Calu3 (cell line): ENCODE measurements at regions not wholly inside any gene's neighbourhood (a gene's known extent, or its start where the extent isn't known, plus 50 kb on each side); places are given as distances from the start of the nearest gene placed in this dataset.
"Not testable (repeated sequence)": the region's sequence is repeated elsewhere in the genome, so short reads cannot be mapped to it uniquely, and the experiment has no call there.

ENCODE experiments used
- BruUV-seq: library from RNA; stranded (reverse); fragments of 400-500 nt; replicated peaks from 2 replicates; lab custom pipeline; 2021; lab: Mats Ljungman, UMichigan
- CTCF ChIA-PET: fragments of 300-600 bp; sonication (Branson Sonifier 250); formaldehyde crosslinking; loops from one replicate; lab custom pipeline; 2022; ENCODE audit warnings: antibody characterized with exemption; lab: Charles Lee
- DNase-seq: peaks from one replicate; pipeline ENCODE4 v3.0.0; 2022
- H3K27ac Mint-ChIP-seq: one replicate; pipeline ENCODE4 v1.8.0; 2022; ENCODE audit warnings: mixed read lengths; ENCODE audit not compliant: unreplicated experiment
- H3K27me3 Mint-ChIP-seq: one replicate; pipeline ENCODE4 v1.8.0; 2022; ENCODE audit warnings: mixed read lengths; ENCODE audit not compliant: unreplicated experiment
- H3K36me3 Mint-ChIP-seq: one replicate; pipeline ENCODE4 v1.8.0; 2022; ENCODE audit warnings: mild to moderate bottlenecking, moderate library complexity, mixed read lengths; ENCODE audit not compliant: insufficient read depth, unreplicated experiment
- H3K4me1 Mint-ChIP-seq: one replicate; pipeline ENCODE4 v1.8.0; 2022; ENCODE audit warnings: mild to moderate bottlenecking, low read depth, mixed read lengths; ENCODE audit not compliant: unreplicated experiment
- H3K4me3 Mint-ChIP-seq: one replicate; pipeline ENCODE4 v1.8.0; 2022; ENCODE audit warnings: mild to moderate bottlenecking, low read depth, moderate library complexity, mixed read lengths; ENCODE audit not compliant: unreplicated experiment
- H3K9me3 Mint-ChIP-seq: one replicate; pipeline ENCODE4 v1.8.0; 2022; ENCODE audit warnings: low read depth, mixed read lengths; ENCODE audit not compliant: unreplicated experiment
- CTCF ChIP-seq: fragments of 200-600 bp; IDR thresholded peaks from one replicate; pipeline ENCODE4 v1.8.0; 2022; ENCODE audit warnings: antibody characterized with exemption; ENCODE audit not compliant: unreplicated experiment
- intact Hi-C: fragments of 100-400 bp; cut with micrococcal nuclease; formaldehyde crosslinking; loops from one replicate; pipeline ENCODE4 v1.10.0; 2022; ENCODE audit not compliant: unreplicated experiment

GRCh38 chr6:137304020-137304780 lies 85.0 kb upstream of the IFNGR1 start:
- H3K36me3 Mint-ChIP-seq: no peaks in the 10 kb centered on the region
- no TSS peak for BruUV-seq
- no peak for TF ChIP-seq CTCF
- no peaks in the 10 kb centered on the region for H3K27me3 Mint-ChIP-seq
- H3K4me1 Mint-ChIP-seq: peaks cover 7% of the 10 kb centered on the region
- DNase-seq: peak; percentile 9
- CTCF ChIA-PET: interaction anchor here (1.2 kb wide), 1 partner anchor 10 kb away, joined by 8 read pairs; no protein-coding TSS in a partner anchor
- no peak overlapping the region for H3K27ac Mint-ChIP-seq
- intact Hi-C loops: no loop called here
- peaks cover 3% of the 10 kb centered on the region for H3K9me3 Mint-ChIP-seq
- no peak overlapping the region for H3K4me3 Mint-ChIP-seq

GRCh38 chr6:137303441-137303840 lies 84.3 kb upstream of the IFNGR1 start:
- H3K9me3 Mint-ChIP-seq: peaks cover 3% of the 10 kb centered on the region
- no peak for DNase-seq
- CTCF ChIA-PET: no interaction called here
- BruUV-seq: no TSS peak
- no peaks in the 10 kb centered on the region for H3K4me1 Mint-ChIP-seq
- intact Hi-C loops: no loop called here
- H3K4me3 Mint-ChIP-seq: no peak overlapping the region
- no peaks in the 10 kb centered on the region for H3K27me3 Mint-ChIP-seq
- no peak for TF ChIP-seq CTCF
- H3K36me3 Mint-ChIP-seq: no peaks in the 10 kb centered on the region
- no peak overlapping the region for H3K27ac Mint-ChIP-seq

GRCh38 chr6:137299681-137300080 lies 80.5 kb upstream of the IFNGR1 start:
- intact Hi-C loops: no loop called here
- no peak overlapping the region for H3K4me3 Mint-ChIP-seq
- no peaks in the 10 kb centered on the region for H3K36me3 Mint-ChIP-seq
- no peaks in the 10 kb centered on the region for H3K4me1 Mint-ChIP-seq
- DNase-seq: no peak
- no peak overlapping the region for H3K27ac Mint-ChIP-seq
- CTCF ChIA-PET: no interaction called here
- peaks cover 3% of the 10 kb centered on the region for H3K9me3 Mint-ChIP-seq
- BruUV-seq: no TSS peak
- no peaks in the 10 kb centered on the region for H3K27me3 Mint-ChIP-seq
- no peak for TF ChIP-seq CTCF

- CTCF ChIA-PET: no interaction called here
- intact Hi-C loops: no loop called here
- BruUV-seq: no TSS peak
- Mint-ChIP-seq H3K4me1 (no peaks in the 10 kb centered on the region), H3K27me3 (no peaks in the 10 kb centered on the region), H3K27ac (no peak overlapping the region), H3K4me3 (no peak overlapping the region), H3K9me3 (no peaks in the 10 kb centered on the region), H3K36me3 (no peaks in the 10 kb centered on the region)
- DNase-seq: no peak
- TF ChIP-seq CTCF: no peak
These were observed 78.7 kb upstream of the IFNGR1 start for GRCh38 chr6:137297887-137298286.

GRCh38 chr6:137292326-137292725 lies 73.1 kb upstream of the IFNGR1 start:
- intact Hi-C loops, H3K4me1 Mint-ChIP-seq, H3K9me3 Mint-ChIP-seq, DNase-seq, H3K27me3 Mint-ChIP-seq, H3K36me3 Mint-ChIP-seq, BruUV-seq, H3K4me3 Mint-ChIP-seq, CTCF ChIA-PET, H3K27ac Mint-ChIP-seq: not testable (repeated sequence)
